H9 (cell line): ENCODE measurements at regions not wholly inside any gene's neighbourhood (a gene's known extent, or its start where the extent isn't known, plus 50 kb on each side); places are given as distances from the start of the nearest gene placed in this dataset.

Source experiments
- DNase-seq: peaks from one replicate; pipeline ENCODE4 v3.0.0-alpha.2; 2017
- H2AFZ ChIP-seq: one replicate; pipeline ENCODE4 v1.6.1; 2013; ENCODE audit warnings: mild to moderate bottlenecking, low read length, control low read depth, moderate library complexity
- H2AK5ac ChIP-seq: 2 replicates; pipeline ENCODE4 v1.6.1; 2013; ENCODE audit warnings: low read length, control low read depth, mixed read lengths; ENCODE audit not compliant: insufficient read length
- H2BK120ac ChIP-seq: one replicate; pipeline ENCODE4 v1.6.1; 2013; ENCODE audit warnings: low read depth, mild to moderate bottlenecking, low read length, control low read depth, inconsistent platforms; ENCODE audit not compliant: poor library complexity, severe bottlenecking
- H2BK12ac ChIP-seq: 2 replicates; pipeline ENCODE4 v1.6.1; 2013; ENCODE audit warnings: low read length, control low read depth, mixed read lengths, low read depth; ENCODE audit not compliant: insufficient read length
- H2BK15ac ChIP-seq: 2 replicates; pipeline ENCODE4 v1.6.1; 2013; ENCODE audit warnings: low read depth, low read length, control low read depth
- H2BK20ac ChIP-seq: one replicate; pipeline ENCODE4 v1.6.1; 2013; ENCODE audit warnings: low read depth, mild to moderate bottlenecking, low read length, control low read depth, inconsistent platforms; ENCODE audit not compliant: poor library complexity, severe bottlenecking
- H2BK5ac ChIP-seq: 2 replicates; pipeline ENCODE4 v1.6.1; 2013; ENCODE audit warnings: low read length, control low read depth, mixed read lengths; ENCODE audit not compliant: insufficient read length
- H3K14ac ChIP-seq: 2 replicates; pipeline ENCODE4 v1.6.1; 2013; ENCODE audit warnings: low read length, control low read depth; ENCODE audit not compliant: insufficient read depth
- H3K18ac ChIP-seq: 2 replicates; pipeline ENCODE4 v1.6.1; 2013; ENCODE audit warnings: low read depth, mild to moderate bottlenecking, mixed read lengths, low read length, control low read depth; ENCODE audit not compliant: insufficient read length
- H3K23ac ChIP-seq: 2 replicates; pipeline ENCODE4 v1.6.1; 2013; ENCODE audit warnings: low read length, control low read depth, mixed read lengths, low read depth; ENCODE audit not compliant: insufficient read length
- H3K23me2 ChIP-seq: 2 replicates; pipeline ENCODE4 v1.6.1; 2013; ENCODE audit warnings: low read depth, mild to moderate bottlenecking, mixed read lengths, low read length, control low read depth; ENCODE audit not compliant: insufficient read length, poor library complexity, severe bottlenecking
- H3K27ac ChIP-seq: 2 replicates; pipeline ENCODE4 v1.5.1; 2013; ENCODE audit warnings: low read length, control low read depth, mixed read lengths, low read depth; ENCODE audit not compliant: insufficient read length
- H3K27me3 ChIP-seq: 2 replicates; pipeline ENCODE4 v1.6.1; 2013; ENCODE audit warnings: low read length, control low read depth, inconsistent platforms; ENCODE audit not compliant: insufficient read depth
- H3K4ac ChIP-seq: 2 replicates; pipeline ENCODE4 v1.6.1; 2013; ENCODE audit warnings: low read depth, mild to moderate bottlenecking, control low read depth, inconsistent platforms, low read length, moderate library complexity
- H3K4me1 ChIP-seq: 2 replicates; pipeline ENCODE4 v1.6.1; 2013; ENCODE audit warnings: low read length, control low read depth, inconsistent platforms; ENCODE audit not compliant: insufficient read depth
- H3K4me2 ChIP-seq: 2 replicates; pipeline ENCODE4 v1.6.1; 2013; ENCODE audit warnings: low read length, control low read depth, mixed read lengths; ENCODE audit not compliant: insufficient read length, insufficient read depth
- H3K56ac ChIP-seq: 2 replicates; pipeline ENCODE4 v1.6.1; 2013; ENCODE audit warnings: low read depth, mild to moderate bottlenecking, mixed read lengths, low read length, control low read depth; ENCODE audit not compliant: insufficient read length
- H3K79me1 ChIP-seq: 2 replicates; pipeline ENCODE4 v1.6.1; 2013; ENCODE audit warnings: low read depth, mild to moderate bottlenecking, moderate library complexity, low read length, control low read depth, inconsistent platforms; ENCODE audit not compliant: insufficient read depth, poor library complexity, severe bottlenecking
- H3K79me2 ChIP-seq: 2 replicates; pipeline ENCODE4 v1.6.1; 2013; ENCODE audit warnings: low read length, control low read depth, inconsistent platforms; ENCODE audit not compliant: insufficient read depth
- H3K9ac ChIP-seq: 2 replicates; pipeline ENCODE4 v1.6.1; 2013; ENCODE audit warnings: low read length, control low read depth, mixed read lengths; ENCODE audit not compliant: insufficient read length; ENCODE audit errors: extremely low read depth
- H3K9me3 ChIP-seq: one replicate; pipeline ENCODE4 v1.6.1; 2013; ENCODE audit warnings: low read depth, low read length, inconsistent platforms; ENCODE audit not compliant: control insufficient read depth
- H3T11ph ChIP-seq: one replicate; pipeline ENCODE4 v1.6.1; 2013; ENCODE audit warnings: mild to moderate bottlenecking, low read length, control low read depth, inconsistent platforms
- H4K20me1 ChIP-seq: one replicate; pipeline ENCODE4 v1.6.1; 2013; ENCODE audit not compliant: control insufficient read depth, insufficient read length, insufficient read depth
- H4K5ac ChIP-seq: 2 replicates; pipeline ENCODE4 v1.6.1; 2013; ENCODE audit warnings: low read depth, mild to moderate bottlenecking, mixed read lengths, low read length, control low read depth; ENCODE audit not compliant: insufficient read length
- H4K8ac ChIP-seq: replicated peaks from 2 replicates; pipeline ENCODE4 v1.6.1; 2013; ENCODE audit warnings: low read length, control low read depth, mixed read lengths, low read depth; ENCODE audit not compliant: insufficient read length
- H4K91ac ChIP-seq: 2 replicates; pipeline ENCODE4 v1.6.1; 2013; ENCODE audit warnings: low read depth, mild to moderate bottlenecking, moderate library complexity, mixed read lengths, low read length, control low read depth; ENCODE audit not compliant: insufficient read length
- H3K27ac Mint-ChIP-seq, 3 experiments: 2 replicates in 2 of 3; 3 replicates in 1 of 3; pipeline ENCODE4 v1.8.0; 2020 to 2021; ENCODE audit warnings: mixed read lengths in 3 of 3, mild to moderate bottlenecking in 1 of 3, moderate library complexity in 1 of 3
- H3K27me3 Mint-ChIP-seq: 2 replicates; pipeline ENCODE4 v1.8.0; 2021; ENCODE audit warnings: low read depth, mild to moderate bottlenecking, moderate library complexity, mixed read lengths
- H3K36me3 Mint-ChIP-seq, 3 experiments: 2 replicates in 2 of 3; 3 replicates in 1 of 3; pipeline ENCODE4 v1.8.0; 2020 to 2021; ENCODE audit warnings: low read depth in 3 of 3, mixed read lengths in 3 of 3; ENCODE audit not compliant: insufficient read depth in 1 of 3
- H3K4me1 Mint-ChIP-seq, 2 experiments: 2 replicates each; pipeline ENCODE4 v1.8.0; 2020; ENCODE audit warnings: mixed read lengths in 2 of 2
- H3K4me3 Mint-ChIP-seq, 2 experiments: 2 replicates in 1 of 2; 3 replicates in 1 of 2; pipeline ENCODE4 v1.8.0; 2020 to 2021; ENCODE audit warnings: mild to moderate bottlenecking in 2 of 2, mixed read lengths in 2 of 2, moderate library complexity in 1 of 2
- H3K9me3 Mint-ChIP-seq, 2 experiments: 2 replicates in 1 of 2; 3 replicates in 1 of 2; pipeline ENCODE4 v1.8.0; 2020; ENCODE audit warnings: mild to moderate bottlenecking in 2 of 2, mixed read lengths in 2 of 2, moderate library complexity in 1 of 2
- WGBS: extraction: QIAGEN DNeasy Blood & Tissue Kit; methylation state at CpG from one replicate; pipeline ENCODE4 v1.1.7; 2013; ENCODE audit warnings: missing lambda C conversion rate, low lambda C conversion rate, mixed read lengths; ENCODE audit not compliant: insufficient read length; ENCODE audit errors: extremely low coverage; 5-methylcytosine and 5-hydroxymethylcytosine counted together
- TF ChIP-seq, protein P1 (sequence below): fragments of 200-600 bp; sonication (generic); conservative IDR thresholded peaks from 3 replicates; pipeline ENCODE4 v1.8.0; 2021; ENCODE audit warnings: antibody characterized with exemption, mild to moderate bottlenecking

DNA sequence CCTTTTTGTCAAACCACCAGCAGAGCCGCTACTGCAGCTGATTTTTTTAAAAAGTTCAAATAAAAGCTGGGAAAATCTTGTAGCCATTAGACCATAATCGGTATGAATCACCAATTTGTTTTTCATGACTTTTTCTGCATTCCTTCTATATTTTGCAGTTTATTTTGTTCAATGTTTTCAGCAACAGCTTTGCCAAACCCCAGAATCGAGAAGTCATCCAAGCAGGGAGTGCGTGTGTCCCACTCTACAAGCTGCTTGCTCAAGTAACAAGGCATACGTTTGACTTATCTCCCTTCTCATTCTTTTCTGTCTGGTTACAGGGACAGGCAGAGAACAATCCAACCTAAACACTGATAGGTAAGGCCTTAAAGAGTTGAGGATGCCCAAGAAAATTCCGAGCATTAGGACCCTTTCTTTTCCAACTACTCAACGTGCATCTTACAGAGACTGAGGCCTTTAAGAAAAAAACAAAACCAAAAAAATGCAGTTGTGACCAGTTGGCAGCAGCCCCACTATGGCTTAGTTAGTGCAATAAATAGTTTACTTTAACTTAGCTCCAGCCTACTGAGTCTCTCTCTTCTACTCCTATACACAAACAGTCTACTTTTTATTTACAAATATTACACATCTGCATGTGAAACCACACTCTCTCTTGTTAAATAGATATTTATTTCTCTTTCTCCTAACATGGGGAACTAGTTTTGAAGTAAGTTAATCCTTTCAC is 134.7 kb upstream of the SLIT3 start:
- Mint-ChIP-seq H3K36me3 (no peaks in the 10 kb centered on the region), H3K9me3 (no peaks in the 10 kb centered on the region), H3K4me1 (peaks cover 3 to 7% of the 10 kb centered on the region in 2 experiments; a peak in 3 of 4 replicates), H3K4me3 (no peak overlapping the region), H3K27ac (no peak overlapping the region), H3K27me3 (peaks cover 4% of the 10 kb centered on the region; the same call in 1 of the 2 replicates)
- H2BK15ac ChIP-seq, result no peak overlapping the region
- no peak overlapping the region for H3K4ac ChIP-seq
- no peak overlapping the region for H3K56ac ChIP-seq
- DNase-seq, result no peak
- H3K4me1 ChIP-seq, result no peaks in the 10 kb centered on the region
- H3K18ac ChIP-seq, result no peak overlapping the region
- no peak overlapping the region for H2BK120ac ChIP-seq
- H4K20me1 ChIP-seq, result no peaks in the 10 kb centered on the region
- H3K79me2 ChIP-seq, result no peaks in the 10 kb centered on the region
- no CpG with 5 or more reads among the region's 7 CpGs for WGBS
- no peak overlapping the region for H3K27ac ChIP-seq
- no peaks in the 10 kb centered on the region for H3K79me1 ChIP-seq
- no peak overlapping the region for H3K23ac ChIP-seq
- H3K9ac ChIP-seq, result no peak overlapping the region
- H2BK12ac ChIP-seq, result no peak overlapping the region
- H4K91ac ChIP-seq, result no peak overlapping the region
- TF ChIP-seq, protein P1, sequence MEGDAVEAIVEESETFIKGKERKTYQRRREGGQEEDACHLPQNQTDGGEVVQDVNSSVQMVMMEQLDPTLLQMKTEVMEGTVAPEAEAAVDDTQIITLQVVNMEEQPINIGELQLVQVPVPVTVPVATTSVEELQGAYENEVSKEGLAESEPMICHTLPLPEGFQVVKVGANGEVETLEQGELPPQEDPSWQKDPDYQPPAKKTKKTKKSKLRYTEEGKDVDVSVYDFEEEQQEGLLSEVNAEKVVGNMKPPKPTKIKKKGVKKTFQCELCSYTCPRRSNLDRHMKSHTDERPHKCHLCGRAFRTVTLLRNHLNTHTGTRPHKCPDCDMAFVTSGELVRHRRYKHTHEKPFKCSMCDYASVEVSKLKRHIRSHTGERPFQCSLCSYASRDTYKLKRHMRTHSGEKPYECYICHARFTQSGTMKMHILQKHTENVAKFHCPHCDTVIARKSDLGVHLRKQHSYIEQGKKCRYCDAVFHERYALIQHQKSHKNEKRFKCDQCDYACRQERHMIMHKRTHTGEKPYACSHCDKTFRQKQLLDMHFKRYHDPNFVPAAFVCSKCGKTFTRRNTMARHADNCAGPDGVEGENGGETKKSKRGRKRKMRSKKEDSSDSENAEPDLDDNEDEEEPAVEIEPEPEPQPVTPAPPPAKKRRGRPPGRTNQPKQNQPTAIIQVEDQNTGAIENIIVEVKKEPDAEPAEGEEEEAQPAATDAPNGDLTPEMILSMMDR, result no peak
- H2AK5ac ChIP-seq, result no peak overlapping the region
- no peak overlapping the region for H2BK5ac ChIP-seq
- H4K8ac ChIP-seq, result no peak overlapping the region
- H3T11ph ChIP-seq, result no peak overlapping the region
- no peaks in the 10 kb centered on the region for H3K27me3 ChIP-seq
- H2AFZ ChIP-seq, result no peak overlapping the region
- H3K4me2 ChIP-seq, result no peak overlapping the region
- H2BK20ac ChIP-seq, result no peak overlapping the region
- H3K14ac ChIP-seq, result no peak overlapping the region
- no peaks in the 10 kb centered on the region for H3K9me3 ChIP-seq
- H4K5ac ChIP-seq, result no peak overlapping the region
- no peaks in the 10 kb centered on the region for H3K23me2 ChIP-seq
